ENCODE measurements at regions not wholly inside any gene's neighbourhood (a gene's known extent, or its start where the extent isn't known, plus 50 kb on each side); places are given as distances from the start of the nearest gene placed in this dataset.

- Histone ChIP-seq H3K27ac (no peak overlapping the region), H3K4me3 (no peak overlapping the region)
- DNase-seq (ENCODE audit: low spot score) = no peak
Observed at GRCh38 chr2:52311862-52312261, 1279.9 kb upstream of the NRXN1 start.

GRCh38 chr2:52308156-52308555 lies 1276.2 kb upstream of the NRXN1 start:
- no peak for DNase-seq (ENCODE audit: low spot score)
- TF ChIP-seq CTCF (IDR thresholded peaks at IDR 0.05) = no peak

More at GRCh38 chr2:52311862-52312261, 1279.9 kb upstream of the NRXN1 start:
- no peak for TF ChIP-seq CTCF (IDR thresholded peaks at IDR 0.05)

GRCh38 chr2:52294628-52295027 lies 1262.7 kb upstream of the NRXN1 start:
- no peak for DNase-seq (ENCODE audit: low spot score)
- no peak for TF ChIP-seq CTCF (IDR thresholded peaks at IDR 0.05)
- Histone ChIP-seq H3K27ac (no peak overlapping the region), H3K4me3 (no peak overlapping the region)

More at GRCh38 chr2:52308156-52308555, 1276.2 kb upstream of the NRXN1 start:
- no peak overlapping the region for H3K27ac ChIP-seq
- no peak overlapping the region for H3K4me3 ChIP-seq

- no peak for TF ChIP-seq CTCF (IDR thresholded peaks at IDR 0.05)
- no peak for DNase-seq (ENCODE audit: low spot score)
- no peak overlapping the region for H3K27ac ChIP-seq
- H3K4me3 ChIP-seq = no peak overlapping the region
Observed at GRCh38 chr2:52292801-52293200, 1260.9 kb upstream of the NRXN1 start.

GRCh38 chr2:52289741-52290140 lies 1257.8 kb upstream of the NRXN1 start:
- DNase-seq (ENCODE audit: low spot score) = no peak
- TF ChIP-seq CTCF (IDR thresholded peaks at IDR 0.05) = no peak
- Histone ChIP-seq H3K4me3 (no peak overlapping the region), H3K27ac (no peak overlapping the region)

- H3K4me3 ChIP-seq = no peak overlapping the region
- H3K27ac ChIP-seq = no peak overlapping the region
- DNase-seq (ENCODE audit: low spot score) = no peak
- no peak for TF ChIP-seq CTCF (IDR thresholded peaks at IDR 0.05)
Observed at GRCh38 chr2:52288596-52288995, 1256.7 kb upstream of the NRXN1 start.

GRCh38 chr2:52269696-52270485 lies 1238.0 kb upstream of the NRXN1 start:
- no peak overlapping the region for H3K4me3 ChIP-seq
- no peak overlapping the region for H3K27ac ChIP-seq
- TF ChIP-seq CTCF (IDR thresholded peaks at IDR 0.05) = no peak
- DNase-seq (ENCODE audit: low spot score) = no peak
